Activated CD8-positive, alpha-beta memory T cell treated with anti-CD3 and anti-CD28 coated beads, Interleukin-2, amount 10 ng/mL, durations not matched to agents 7 days and 5 days (primary cell): ENCODE measurements at regions not wholly inside any gene's neighbourhood (a gene's known extent, or its start where the extent isn't known, plus 50 kb on each side); places are given as distances from the start of the nearest gene placed in this dataset.

Experiments used
- ATAC-seq: fragments of 150-1000 bp; cut with Tn5 transposase; one replicate; pipeline ENCODE4 v1.10.0; 2021; ENCODE audit warnings: moderate library complexity
- CTCF ChIA-PET: fragments of 350-600 bp; sonication (Branson Sonifier 250); formaldehyde crosslinking; loops from one replicate; lab custom pipeline; 2021; ENCODE audit warnings: antibody characterized with exemption; lab: Charles Lee
- DNase-seq: peaks from one replicate; pipeline ENCODE4 v3.0.0-alpha.2; 2020
- H3K27ac Mint-ChIP-seq: one replicate; pipeline ENCODE4 v1.8.0; 2021; ENCODE audit warnings: mild to moderate bottlenecking, mixed read lengths
- H3K27me3 Mint-ChIP-seq: one replicate; pipeline ENCODE4 v1.8.0; 2021; ENCODE audit warnings: mixed read lengths
- H3K36me3 Mint-ChIP-seq: one replicate; pipeline ENCODE4 v1.8.0; 2021; ENCODE audit warnings: mild to moderate bottlenecking, mixed read lengths
- H3K4me1 Mint-ChIP-seq: one replicate; pipeline ENCODE4 v1.8.0; 2021; ENCODE audit warnings: mixed read lengths
- H3K4me3 Mint-ChIP-seq: one replicate; pipeline ENCODE4 v1.8.0; 2021; ENCODE audit warnings: mild to moderate bottlenecking, moderate library complexity, mixed read lengths
- H3K9me3 Mint-ChIP-seq: one replicate; pipeline ENCODE4 v1.8.0; 2022; ENCODE audit warnings: low read depth, mixed read lengths

- peaks cover 4% of the 10 kb centered on the region for H3K9me3 Mint-ChIP-seq
- ATAC-seq (no peak), DNase-seq (no peak)
- H3K27ac Mint-ChIP-seq: no peak overlapping the region
- no peaks in the 10 kb centered on the region for H3K36me3 Mint-ChIP-seq
- H3K27me3 Mint-ChIP-seq: no peaks in the 10 kb centered on the region
- CTCF ChIA-PET: no interaction called here
- no peak overlapping the region for H3K4me3 Mint-ChIP-seq
- no peaks in the 10 kb centered on the region for H3K4me1 Mint-ChIP-seq
Measured at GRCh38 chr17:53942898-53943297, 120.2 kb downstream of the KIF2B start.

GRCh38 chr17:53948323-53948722, 125.6 kb downstream of the KIF2B start:
- no peak for DNase-seq
- H3K9me3 Mint-ChIP-seq: peaks cover 17% of the 10 kb centered on the region
- no peak for ATAC-seq
- H3K27me3 Mint-ChIP-seq: no peaks in the 10 kb centered on the region
- no peak overlapping the region for H3K27ac Mint-ChIP-seq
- H3K4me1 Mint-ChIP-seq: no peaks in the 10 kb centered on the region
- CTCF ChIA-PET: no interaction called here
- no peak overlapping the region for H3K4me3 Mint-ChIP-seq
- H3K36me3 Mint-ChIP-seq: no peaks in the 10 kb centered on the region

DNA sequence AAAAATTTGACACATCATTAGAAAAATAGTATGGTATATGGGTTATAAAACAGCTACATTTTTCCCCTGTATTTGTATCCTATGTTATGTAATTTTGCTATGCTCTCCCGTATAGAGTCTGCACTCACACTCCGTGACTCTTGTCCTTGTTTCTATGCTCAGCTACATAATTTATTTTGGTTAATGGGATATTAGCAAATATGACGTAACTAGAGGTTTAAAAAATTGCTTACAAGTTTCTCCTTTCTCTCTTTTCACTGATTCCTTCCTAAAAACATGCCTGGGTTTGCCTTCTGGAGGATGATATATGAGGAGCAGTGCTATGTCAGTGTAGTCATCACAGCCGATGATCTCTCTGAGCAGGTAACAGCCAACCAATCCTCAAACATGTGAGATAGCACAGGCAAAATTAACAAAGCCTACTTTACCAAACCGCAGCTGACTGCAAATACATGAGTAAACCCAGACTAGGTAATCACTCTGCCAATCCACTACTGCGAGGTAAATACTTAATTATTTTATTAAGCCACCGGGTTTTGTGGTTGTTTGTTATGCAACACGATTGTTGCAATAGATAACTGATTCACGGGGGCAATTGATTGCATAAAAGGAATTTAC, 126.9 kb downstream of the KIF2B start:
- Mint-ChIP-seq H3K27me3 (no peaks in the 10 kb centered on the region), H3K27ac (no peak overlapping the region), H3K36me3 (no peaks in the 10 kb centered on the region), H3K4me3 (no peak overlapping the region), H3K4me1 (no peaks in the 10 kb centered on the region), H3K9me3 (peaks cover 23% of the 10 kb centered on the region)
- CTCF ChIA-PET: interaction anchor here (0.7 kb wide), 1 partner anchor 14 kb away, joined by 3 read pairs; no protein-coding TSS in a partner anchor
- ATAC-seq (no peak), DNase-seq (no peak)

GRCh38 chr17:53950207-53950857, 127.6 kb downstream of the KIF2B start:
- Mint-ChIP-seq H3K4me1 (no peaks in the 10 kb centered on the region), H3K36me3 (no peaks in the 10 kb centered on the region), H3K27me3 (no peaks in the 10 kb centered on the region), H3K9me3 (peaks cover 26% of the 10 kb centered on the region), H3K27ac (no peak overlapping the region), H3K4me3 (no peak overlapping the region)
- ATAC-seq: no peak
- DNase-seq: no peak
- CTCF ChIA-PET: no interaction called here

DNA sequence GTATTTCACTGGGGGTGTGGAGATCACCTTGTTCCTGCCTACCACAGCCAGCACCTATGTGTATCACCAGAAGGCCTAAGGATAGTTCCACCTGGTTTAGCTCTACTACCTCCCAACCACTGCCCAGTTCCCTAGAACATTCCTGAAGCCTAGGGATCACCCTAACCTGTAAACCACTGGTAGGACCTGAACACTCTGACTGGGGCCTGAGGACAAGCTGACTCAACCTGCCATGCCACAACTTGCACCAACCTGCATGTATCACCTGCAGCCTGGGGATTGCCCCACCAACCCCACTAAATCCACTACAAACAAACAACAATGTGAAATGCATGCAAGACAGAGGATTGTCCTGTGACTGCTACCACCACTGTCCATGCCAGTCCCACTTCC, 128.1 kb downstream of the KIF2B start:
- ATAC-seq: no peak
- H3K4me3 Mint-ChIP-seq: no peak overlapping the region
- no peaks in the 10 kb centered on the region for H3K4me1 Mint-ChIP-seq
- peaks cover 28% of the 10 kb centered on the region for H3K9me3 Mint-ChIP-seq
- H3K27me3 Mint-ChIP-seq: no peaks in the 10 kb centered on the region
- no peak overlapping the region for H3K27ac Mint-ChIP-seq
- no peaks in the 10 kb centered on the region for H3K36me3 Mint-ChIP-seq
- CTCF ChIA-PET: no interaction called here
- no peak for DNase-seq

DNA sequence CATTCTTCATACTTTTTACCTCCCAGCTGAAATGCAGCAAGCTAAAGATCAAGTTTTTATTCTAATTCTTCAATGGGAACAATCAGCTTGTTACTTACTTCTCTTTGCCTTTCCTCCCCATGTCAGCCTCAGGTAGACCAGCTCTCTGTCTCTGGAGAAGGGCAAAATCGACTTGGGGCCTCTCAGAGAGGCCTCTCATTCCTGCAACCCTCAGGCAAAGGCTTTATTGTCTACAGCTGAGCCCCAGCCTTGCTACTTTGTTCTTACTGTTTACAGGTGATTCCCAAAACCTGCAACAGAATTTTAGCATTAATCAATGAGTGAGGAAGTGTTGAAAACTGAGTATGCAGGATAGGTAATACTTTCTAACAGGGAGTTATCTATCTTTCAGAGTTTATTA, 148.6 kb downstream of the KIF2B start:
- Mint-ChIP-seq H3K27ac (no peak overlapping the region), H3K9me3 (peaks cover 7% of the 10 kb centered on the region), H3K4me1 (no peaks in the 10 kb centered on the region), H3K27me3 (no peaks in the 10 kb centered on the region), H3K4me3 (no peak overlapping the region), H3K36me3 (no peaks in the 10 kb centered on the region)
- ATAC-seq: no peak
- DNase-seq: no peak
- CTCF ChIA-PET: no interaction called here

GRCh38 chr17:53979991-53980390, 157.3 kb downstream of the KIF2B start:
- no peaks in the 10 kb centered on the region for H3K27me3 Mint-ChIP-seq
- H3K27ac Mint-ChIP-seq: no peak overlapping the region
- CTCF ChIA-PET: no interaction called here
- ATAC-seq: no peak
- H3K9me3 Mint-ChIP-seq: peaks cover 10% of the 10 kb centered on the region
- no peak overlapping the region for H3K4me3 Mint-ChIP-seq
- H3K4me1 Mint-ChIP-seq: no peaks in the 10 kb centered on the region
- H3K36me3 Mint-ChIP-seq: no peaks in the 10 kb centered on the region
- DNase-seq: no peak

DNA sequence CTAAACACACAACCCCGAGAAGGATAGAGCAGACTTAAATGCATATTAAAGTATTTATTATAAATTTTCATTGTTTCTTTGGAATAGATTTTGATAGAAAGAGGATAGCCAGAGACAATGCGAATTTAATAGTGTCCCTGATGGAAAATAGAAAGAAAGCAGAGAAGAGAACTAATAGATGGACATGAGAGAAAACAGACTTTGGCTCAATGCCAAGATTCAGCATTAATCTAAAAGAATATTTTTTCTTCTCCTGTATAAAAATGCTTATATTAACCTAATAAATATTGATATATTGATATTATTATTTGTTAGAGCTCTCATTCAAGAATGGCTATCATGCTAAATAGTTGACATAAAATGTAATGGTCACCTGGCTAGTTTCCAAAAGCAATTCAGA, 173.4 kb downstream of the KIF2B start:
- Mint-ChIP-seq H3K27me3 (no peaks in the 10 kb centered on the region), H3K27ac (no peak overlapping the region), H3K4me1 (no peaks in the 10 kb centered on the region), H3K4me3 (no peak overlapping the region), H3K36me3 (no peaks in the 10 kb centered on the region), H3K9me3 (peaks cover 9% of the 10 kb centered on the region)
- DNase-seq (no peak), ATAC-seq (no peak)
- CTCF ChIA-PET: no interaction called here

- CTCF ChIA-PET: no interaction called here
Measured at GRCh38 chr17:53996890-53997289, 174.2 kb downstream of the KIF2B start.

GRCh38 chr17:54007855-54008254, 185.1 kb downstream of the KIF2B start:
- Mint-ChIP-seq H3K9me3 (peaks cover 13% of the 10 kb centered on the region), H3K27ac (no peak overlapping the region), H3K27me3 (no peaks in the 10 kb centered on the region), H3K4me1 (no peaks in the 10 kb centered on the region), H3K36me3 (no peaks in the 10 kb centered on the region), H3K4me3 (no peak overlapping the region)
- DNase-seq: no peak
- CTCF ChIA-PET: no interaction called here
- no peak for ATAC-seq

More at GRCh38 chr17:53996890-53997289, 174.2 kb downstream of the KIF2B start:
- Mint-ChIP-seq H3K36me3 (no peaks in the 10 kb centered on the region), H3K4me1 (no peaks in the 10 kb centered on the region), H3K27me3 (no peaks in the 10 kb centered on the region), H3K4me3 (no peak overlapping the region), H3K9me3 (peaks cover 11% of the 10 kb centered on the region), H3K27ac (no peak overlapping the region)
- no peak for DNase-seq
- no peak for ATAC-seq

DNA sequence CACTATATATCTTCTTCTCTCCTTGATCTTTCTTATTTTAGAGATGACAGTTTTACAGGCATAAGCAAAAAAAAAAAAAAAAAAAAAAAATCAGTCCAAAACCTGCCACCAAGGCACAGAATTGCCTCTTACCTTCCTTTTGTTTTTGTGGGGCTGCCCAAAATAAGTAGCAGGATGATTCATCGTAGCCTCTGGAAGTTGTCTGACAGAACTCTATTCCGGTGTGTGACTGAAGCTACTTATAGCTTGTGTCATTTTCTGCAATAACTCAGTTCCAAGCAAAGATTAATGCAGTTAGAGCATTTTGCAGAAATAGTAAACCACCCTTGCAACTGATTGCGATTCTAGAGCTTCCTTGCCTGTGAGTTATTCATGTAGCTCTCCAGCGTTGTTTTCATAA, 186.8 kb downstream of the KIF2B start:
- DNase-seq (no peak), ATAC-seq (no peak)
- Mint-ChIP-seq H3K27ac (no peak overlapping the region), H3K36me3 (no peaks in the 10 kb centered on the region), H3K27me3 (no peaks in the 10 kb centered on the region), H3K4me3 (no peak overlapping the region), H3K9me3 (peaks cover 14% of the 10 kb centered on the region), H3K4me1 (no peaks in the 10 kb centered on the region)
- CTCF ChIA-PET: no interaction called here

GRCh38 chr17:54013072-54013471, 190.3 kb downstream of the KIF2B start:
- no peaks in the 10 kb centered on the region for H3K27me3 Mint-ChIP-seq
- no peak overlapping the region for H3K4me3 Mint-ChIP-seq
- no peak for ATAC-seq
- DNase-seq: no peak
- CTCF ChIA-PET: no interaction called here
- H3K36me3 Mint-ChIP-seq: no peaks in the 10 kb centered on the region
- H3K27ac Mint-ChIP-seq: no peak overlapping the region
- peaks cover 16% of the 10 kb centered on the region for H3K9me3 Mint-ChIP-seq
- H3K4me1 Mint-ChIP-seq: no peaks in the 10 kb centered on the region

DNA sequence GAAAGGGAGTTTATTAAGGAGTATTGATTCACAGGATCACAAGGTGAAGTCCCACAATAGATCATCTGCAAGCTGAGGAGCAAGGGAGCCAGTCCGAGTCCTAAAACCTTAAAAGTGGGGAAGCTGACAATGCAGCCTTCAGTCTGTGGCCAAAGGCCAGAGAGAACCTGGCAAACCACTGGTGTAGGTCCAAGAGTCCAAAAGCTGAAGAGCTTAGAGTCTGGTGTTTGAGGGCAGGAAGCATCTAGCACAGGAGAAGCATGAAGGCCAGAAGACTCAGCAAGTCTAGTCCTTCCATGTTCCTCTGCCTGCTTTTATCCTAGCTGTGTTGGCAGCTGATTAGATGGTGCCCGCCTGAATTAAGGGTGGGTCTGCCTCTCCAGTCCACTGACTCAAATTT, 193.0 kb downstream of the KIF2B start:
- Mint-ChIP-seq H3K4me3 (no peak overlapping the region), H3K27ac (no peak overlapping the region), H3K36me3 (no peaks in the 10 kb centered on the region), H3K4me1 (no peaks in the 10 kb centered on the region), H3K9me3 (peaks cover 13% of the 10 kb centered on the region), H3K27me3 (no peaks in the 10 kb centered on the region)
- no peak for ATAC-seq
- CTCF ChIA-PET: no interaction called here
- DNase-seq: no peak

DNA sequence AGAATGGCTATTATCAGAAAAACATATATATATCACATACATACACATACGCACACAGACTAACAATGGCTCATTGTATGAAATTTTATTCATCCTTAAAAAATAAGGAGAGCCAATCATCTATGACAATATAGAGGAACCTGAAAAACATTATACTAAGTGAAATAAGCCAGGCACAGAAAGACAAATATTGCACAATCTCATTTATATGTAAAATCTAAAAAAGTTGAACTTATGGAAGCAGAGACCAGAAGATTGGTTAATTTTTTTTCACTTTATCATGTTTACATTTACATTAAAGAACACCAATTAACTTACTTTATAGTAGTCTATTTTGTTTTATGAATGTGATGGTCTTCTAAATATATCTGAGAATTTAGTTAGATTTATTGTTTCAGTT, 198.7 kb downstream of the KIF2B start:
- H3K4me1 Mint-ChIP-seq: no peaks in the 10 kb centered on the region
- DNase-seq: no peak
- peaks cover 20% of the 10 kb centered on the region for H3K9me3 Mint-ChIP-seq
- H3K27ac Mint-ChIP-seq: no peak overlapping the region
- CTCF ChIA-PET: no interaction called here
- no peak overlapping the region for H3K4me3 Mint-ChIP-seq
- H3K36me3 Mint-ChIP-seq: no peaks in the 10 kb centered on the region
- ATAC-seq: no peak
- no peaks in the 10 kb centered on the region for H3K27me3 Mint-ChIP-seq
